K562 (cell line): ENCODE measurements at regions not wholly inside any gene's neighbourhood (a gene's known extent, or its start where the extent isn't known, plus 50 kb on each side); places are given as distances from the start of the nearest gene placed in this dataset.
A peak's percentile ranks its signal among the peaks of the same experiment; 100 is the strongest.
"Not testable (repeated sequence)": the region's sequence is repeated elsewhere in the genome, so short reads cannot be mapped to it uniquely, and the experiment has no call there.

Source experiments
- ATAC-seq: fragments of 200-7000 bp; cut with Tn5 transposase; 3 replicates; pipeline ENCODE4 v1.9.1; 2020; ENCODE audit warnings: moderate library complexity
- BruUV-seq: library from RNA; stranded (reverse); fragments of 400-500 nt; replicated peaks from 2 replicates; lab custom pipeline; 2021; lab: Mats Ljungman, UMichigan
- CTCF ChIA-PET: fragments of 300-600 bp; formaldehyde crosslinking; extraction: SDS; loops from one replicate; lab custom pipeline; 2021; ENCODE audit warnings: low intra/inter-chr PET ratio; lab: Yijun Ruan, JAX
- POLR2A ChIA-PET: fragments of 300-600, 350-650 bp; sonication (Branson Sonifier 250); formaldehyde crosslinking; extraction: SDS; loops from one replicate; lab custom pipeline; 2021; ENCODE audit warnings: antibody characterized with exemption, inconsistent platforms; lab: Yijun Ruan, JAX
- DNase-seq, 4 experiments: peaks; one replicate each; pipeline versions ENCODE4 v3.0.0 to v3.0.0-alpha.2; 2011 to 2018; ENCODE audit warnings: low spot score in 3 of 4, mixed read lengths in 3 of 4; ENCODE audit errors: extremely low read depth in 1 of 4
- FAIRE-seq: peaks from 2 replicates; lab custom pipeline; 2011; peaks lifted over from hg19 to GRCh38; lab: Jason Lieb, UNC
- H2AFZ ChIP-seq: 2 replicates; pipeline ENCODE4 v1.6.0; 2011; ENCODE audit warnings: low read depth, low read length, control low read depth, inconsistent platforms
- H3K27ac ChIP-seq: fragments of 200-600 bp; 3 replicates; pipeline ENCODE4 v1.8.0; 2011; ENCODE audit warnings: low read depth, mild to moderate bottlenecking, control low read depth, inconsistent platforms, low read length, moderate library complexity, mixed read lengths; ENCODE audit errors: extremely low read depth
- H3K27me3 ChIP-seq, 2 experiments: fragments of 300-600 bp in 1 of 2; 2 replicates in 1 of 2; 3 replicates in 1 of 2; pipeline versions ENCODE4 v1.6.0 to v1.8.0; 2011; ENCODE audit warnings: inconsistent platforms in 2 of 2, low read length in 2 of 2, mild to moderate bottlenecking in 1 of 2, mixed read lengths in 1 of 2, moderate library complexity in 1 of 2; ENCODE audit not compliant: control insufficient read depth in 2 of 2, insufficient read depth in 2 of 2
- H3K36me3 ChIP-seq: fragments of 300-600 bp; 3 replicates; pipeline ENCODE4 v1.8.0; 2011; ENCODE audit warnings: mild to moderate bottlenecking, low read length, inconsistent platforms; ENCODE audit not compliant: control insufficient read depth, insufficient read depth
- H3K4me1 ChIP-seq, 2 experiments: fragments of 200-600 bp in 1 of 2; replicated peaks in 1 of 2; 2 replicates in 1 of 2; 3 replicates in 1 of 2; pipeline versions ENCODE4 v1.5.1 to v1.8.0; 2011; ENCODE audit warnings: inconsistent platforms in 2 of 2, low read length in 2 of 2, mild to moderate bottlenecking in 1 of 2, mixed read lengths in 1 of 2, moderate library complexity in 1 of 2; ENCODE audit not compliant: control insufficient read depth in 2 of 2, insufficient read depth in 2 of 2
- H3K4me2 ChIP-seq: 2 replicates; pipeline ENCODE4 v1.6.1; 2011; ENCODE audit warnings: low read length, control low read depth, inconsistent platforms, mixed read lengths; ENCODE audit not compliant: insufficient read depth
- H3K4me3 ChIP-seq: fragments of 200-600 bp; sonication (generic), shearing (Covaris generic); 2 replicates; pipeline ENCODE4 v1.5.1; 2016; ENCODE audit warnings: control low read depth, inconsistent platforms
- H3K79me2 ChIP-seq: fragments of 200-600 bp; 3 replicates; pipeline ENCODE4 v1.8.0; 2011; ENCODE audit warnings: low read length, inconsistent platforms; ENCODE audit not compliant: control insufficient read depth, insufficient read depth
- H3K9ac ChIP-seq, 2 experiments: 2 replicates each; pipeline versions ENCODE4 v1.6.0 to v1.6.1; 2011; ENCODE audit warnings: low read depth in 2 of 2, low read length in 2 of 2, control low read depth in 1 of 2, inconsistent platforms in 1 of 2, mild to moderate bottlenecking in 1 of 2, mixed read lengths in 1 of 2; ENCODE audit not compliant: insufficient read depth in 1 of 2
- H3K9me1 ChIP-seq: one replicate; pipeline ENCODE4 v1.6.0; 2011; ENCODE audit warnings: inconsistent platforms, mild to moderate bottlenecking, low read length, moderate library complexity; ENCODE audit not compliant: control insufficient read depth, insufficient read depth
- H3K9me3 ChIP-seq: replicated peaks from 2 replicates; pipeline ENCODE4 v1.5.1; 2011; ENCODE audit warnings: low read depth, low read length, inconsistent platforms; ENCODE audit not compliant: control insufficient read depth, insufficient read depth
- H4K20me1 ChIP-seq: replicated peaks from 2 replicates; pipeline ENCODE4 v1.6.1; 2011; ENCODE audit warnings: low read length, inconsistent platforms, mixed read lengths; ENCODE audit not compliant: control insufficient read depth, insufficient read depth
- ZFP36 ChIP-seq: fragments of 150-350 bp; IDR thresholded peaks from 2 replicates; pipeline ENCODE4 v1.6.1; 2018; ENCODE audit warnings: low read length, low read depth; ENCODE audit not compliant: partially characterized antibody
- WGBS: fragments of 100-300 bp; shearing (Covaris generic); methylation state at CpG from one replicate; pipeline ENCODE4 v1.1.6; 2016; ENCODE audit warnings: low coverage, mixed read lengths; ENCODE audit not compliant: insufficient coverage; ENCODE audit errors: missing lambda C conversion rate; 5-methylcytosine and 5-hydroxymethylcytosine counted together
- in situ Hi-C: fragments of 300-500 bp; cut with MboI; formaldehyde crosslinking; loops from 4 replicates; pipeline ENCODE4 v1.15.0; 2018; ENCODE audit warnings: inconsistent platforms, mixed read lengths
- intact Hi-C: fragments of 100-400 bp; cut with micrococcal nuclease; formaldehyde crosslinking; loops from 2 replicates; pipeline ENCODE4 v1.14.2; 2022
- TF ChIP-seq, protein P1 (sequence below), 3 experiments: IDR thresholded peaks in 2 of 3; conservative IDR thresholded peaks in 1 of 3; 2 replicates each; pipeline ENCODE4 v1.5.1; 2011 to 2012; ENCODE audit warnings: low read length in 3 of 3, mild to moderate bottlenecking in 3 of 3, control low read depth in 2 of 3, improper control_type of control experiment in 1 of 3, inconsistent platforms in 1 of 3, low read depth in 1 of 3, mixed read lengths in 1 of 3, moderate library complexity in 1 of 3; ENCODE audit not compliant: insufficient read depth in 2 of 3

- ATAC-seq (no peak), FAIRE-seq (no peak), DNase-seq (no peak)
- intact Hi-C loops (no loop called here), in situ Hi-C loops (no loop called here)
- POLR2A ChIA-PET, result no interaction called here
- Histone ChIP-seq H3K27me3 (no peaks in the 10 kb centered on the region), H3K9ac (no peak overlapping the region), H3K9me3 (no peaks in the 10 kb centered on the region), H3K79me2 (no peaks in the 10 kb centered on the region), H3K9me1 (no peaks in the 10 kb centered on the region), H3K4me2 (no peak overlapping the region), H3K27ac (no peak overlapping the region), H2AFZ (no peak overlapping the region), H4K20me1 (no peaks in the 10 kb centered on the region), H3K36me3 (no peaks in the 10 kb centered on the region), H3K4me3 (no peak overlapping the region), H3K4me1 (no peaks in the 10 kb centered on the region)
- WGBS, result 0% methylated on average over 2 of the region's 2 CpGs
- BruUV-seq, result no TSS peak
- CTCF ChIA-PET, result no interaction called here
- TF ChIP-seq, protein P1, sequence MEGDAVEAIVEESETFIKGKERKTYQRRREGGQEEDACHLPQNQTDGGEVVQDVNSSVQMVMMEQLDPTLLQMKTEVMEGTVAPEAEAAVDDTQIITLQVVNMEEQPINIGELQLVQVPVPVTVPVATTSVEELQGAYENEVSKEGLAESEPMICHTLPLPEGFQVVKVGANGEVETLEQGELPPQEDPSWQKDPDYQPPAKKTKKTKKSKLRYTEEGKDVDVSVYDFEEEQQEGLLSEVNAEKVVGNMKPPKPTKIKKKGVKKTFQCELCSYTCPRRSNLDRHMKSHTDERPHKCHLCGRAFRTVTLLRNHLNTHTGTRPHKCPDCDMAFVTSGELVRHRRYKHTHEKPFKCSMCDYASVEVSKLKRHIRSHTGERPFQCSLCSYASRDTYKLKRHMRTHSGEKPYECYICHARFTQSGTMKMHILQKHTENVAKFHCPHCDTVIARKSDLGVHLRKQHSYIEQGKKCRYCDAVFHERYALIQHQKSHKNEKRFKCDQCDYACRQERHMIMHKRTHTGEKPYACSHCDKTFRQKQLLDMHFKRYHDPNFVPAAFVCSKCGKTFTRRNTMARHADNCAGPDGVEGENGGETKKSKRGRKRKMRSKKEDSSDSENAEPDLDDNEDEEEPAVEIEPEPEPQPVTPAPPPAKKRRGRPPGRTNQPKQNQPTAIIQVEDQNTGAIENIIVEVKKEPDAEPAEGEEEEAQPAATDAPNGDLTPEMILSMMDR (IDR thresholded peaks at IDR 0.05 in 2 of 3, conservative IDR thresholded peaks at IDR 0.05 in 1 of 3; ENCODE audit: insufficient read depth in 2 of 3, low read depth in 1 of 3, low read length in 3 of 3), result no peak
- TF ChIP-seq ZFP36, result peak; percentile 22
These were observed 445.3 kb upstream of the TOM1L1 start for GRCh38 chr17:54455251-54455868.

- ATAC-seq, POLR2A ChIA-PET: not testable (repeated sequence)
These were observed 435.2 kb upstream of the TOM1L1 start for GRCh38 chr17:54465443-54465842.

More at GRCh38 chr17:54465443-54465842, 435.2 kb upstream of the TOM1L1 start:
- DNase-seq, H3K36me3 ChIP-seq, H3K27ac ChIP-seq, BruUV-seq, H2AFZ ChIP-seq, H3K4me1 ChIP-seq, H3K79me2 ChIP-seq, in situ Hi-C loops, H3K9me1 ChIP-seq, FAIRE-seq, H3K9ac ChIP-seq, H4K20me1 ChIP-seq, H3K4me2 ChIP-seq, CTCF ChIA-PET, H3K27me3 ChIP-seq, H3K4me3 ChIP-seq, H3K9me3 ChIP-seq, intact Hi-C loops: not testable (repeated sequence)
- 6% methylated on average over 3 of the region's 3 CpGs for WGBS
